GM18508 (cell line): ENCODE measurements at regions not wholly inside any gene's neighbourhood (a gene's known extent, or its start where the extent isn't known, plus 50 kb on each side); places are given as distances from the start of the nearest gene placed in this dataset.
"Not testable (repeated sequence)": the region's sequence is repeated elsewhere in the genome, so short reads cannot be mapped to it uniquely, and the experiment has no call there.

Experiments
- ATAC-seq: cut with Tn5 transposase; IDR thresholded peaks from one replicate; pipeline ENCODE4 v1.9.1; 2021; ENCODE audit warnings: moderate number of reproducible peaks; ENCODE audit not compliant: insufficient read depth, unreplicated experiment

GRCh38 chr7:8809320-8809719, 375.9 kb downstream of the NXPH1 start:
- no peak for ATAC-seq

- ATAC-seq: no peak
Observed at GRCh38 chr7:8817448-8818036, 384.1 kb downstream of the NXPH1 start.

- ATAC-seq: no peak
Observed at GRCh38 chr7:8818406-8818805, 385.0 kb downstream of the NXPH1 start.

- no peak for ATAC-seq
Observed at GRCh38 chr7:8822595-8822994, 389.2 kb downstream of the NXPH1 start.

- no peak for ATAC-seq
Observed at GRCh38 chr7:8823486-8823885, 390.1 kb downstream of the NXPH1 start.

- ATAC-seq: no peak
Observed at GRCh38 chr7:8827329-8827728, 393.9 kb downstream of the NXPH1 start.

GRCh38 chr7:8829100-8829499, 395.7 kb downstream of the NXPH1 start:
- ATAC-seq: no peak

GRCh38 chr7:8831376-8831775, 398.0 kb downstream of the NXPH1 start:
- no peak for ATAC-seq

GRCh38 chr7:8833355-8833754, 399.9 kb downstream of the NXPH1 start:
- ATAC-seq: no peak

GRCh38 chr7:8841171-8841570, 407.8 kb downstream of the NXPH1 start:
- no peak for ATAC-seq

GRCh38 chr7:8871716-8872115, 438.3 kb downstream of the NXPH1 start:
- no peak for ATAC-seq

- no peak for ATAC-seq
Observed at GRCh38 chr7:8881916-8882315, 448.5 kb downstream of the NXPH1 start.

GRCh38 chr7:8885480-8886000, 452.1 kb downstream of the NXPH1 start:
- no peak for ATAC-seq

GRCh38 chr7:8890346-8890745, 456.9 kb downstream of the NXPH1 start:
- not testable (repeated sequence) for ATAC-seq

GRCh38 chr7:8893775-8894174, 460.4 kb downstream of the NXPH1 start:
- ATAC-seq: no peak

GRCh38 chr7:8906396-8907075, 473.1 kb downstream of the NXPH1 start:
- ATAC-seq: no peak

- ATAC-seq: no peak
Observed at GRCh38 chr7:8908889-8909288, 475.5 kb downstream of the NXPH1 start.

- no peak for ATAC-seq
Observed at GRCh38 chr7:8913682-8914081, 480.3 kb downstream of the NXPH1 start.

GRCh38 chr7:8921807-8922206, 488.4 kb downstream of the NXPH1 start:
- no peak for ATAC-seq

GRCh38 chr7:8922726-8923125, 489.3 kb downstream of the NXPH1 start:
- no peak for ATAC-seq

- ATAC-seq: no peak
Observed at GRCh38 chr7:8923164-8923806, 489.9 kb downstream of the NXPH1 start.
